GM19397 (cell line): ENCODE measurements at regions not wholly inside any gene's neighbourhood (a gene's known extent, or its start where the extent isn't known, plus 50 kb on each side); places are given as distances from the start of the nearest gene placed in this dataset.

Source experiments
- ATAC-seq: cut with Tn5 transposase; IDR thresholded peaks from one replicate; pipeline ENCODE4 v1.9.1; 2021; ENCODE audit warnings: mild to moderate bottlenecking, moderate library complexity; ENCODE audit not compliant: unreplicated experiment

DNA sequence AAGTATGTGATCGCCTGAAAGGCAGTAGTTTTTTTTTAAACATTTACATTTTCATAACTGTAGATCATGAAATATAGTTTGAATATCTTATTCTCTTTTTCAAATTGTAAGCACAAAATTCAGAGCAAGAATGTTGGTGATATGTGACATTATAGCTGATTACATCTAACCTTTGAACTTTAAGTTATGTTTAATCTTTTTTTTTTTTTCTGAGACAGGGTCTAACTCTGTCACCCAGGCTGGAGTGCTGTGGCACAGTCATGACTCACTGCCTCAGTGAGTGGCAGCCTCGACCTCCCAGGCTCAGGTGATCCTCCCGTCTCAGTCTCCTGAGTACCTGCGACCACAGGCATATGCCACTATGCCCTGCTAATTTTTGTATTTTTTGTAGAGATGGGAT lies 278.7 kb upstream of the NEBL start:
- no peak for ATAC-seq

DNA sequence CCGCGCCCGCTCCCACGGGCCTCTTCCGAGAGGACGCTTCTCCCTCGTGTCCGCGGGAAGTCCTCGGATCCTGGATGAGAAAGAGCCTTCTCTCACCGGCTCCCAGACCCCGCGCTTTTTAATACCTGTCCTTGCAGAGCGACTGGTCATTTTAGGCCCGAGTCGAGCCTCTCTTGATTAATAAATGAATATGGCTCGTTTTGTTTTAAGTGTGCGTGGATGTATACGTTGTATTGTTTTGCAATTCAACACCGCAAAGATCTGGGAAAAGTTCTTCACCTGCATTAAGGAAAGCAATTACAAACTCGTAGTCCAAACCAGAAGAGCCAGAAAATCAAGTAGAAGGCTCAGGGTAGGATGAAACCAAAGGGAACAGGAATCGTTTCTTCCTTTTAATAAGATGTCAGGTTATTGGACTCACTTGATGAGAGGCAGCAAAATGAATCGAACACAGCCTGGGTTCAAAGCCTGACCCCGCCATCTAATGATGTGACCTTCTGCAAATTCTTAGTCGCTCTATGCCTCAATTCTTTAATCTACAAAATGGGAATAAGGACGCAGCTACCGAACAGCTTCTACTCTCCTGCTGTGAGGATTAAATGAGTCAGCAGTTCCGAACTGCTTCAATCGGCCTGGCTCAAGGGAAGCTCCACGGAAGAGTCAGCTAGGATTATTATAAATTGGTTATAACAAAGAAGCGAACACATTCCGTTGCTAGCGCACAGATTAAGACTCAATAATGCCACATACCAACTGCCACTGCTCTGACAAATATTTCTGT lies 277.8 kb upstream of the NEBL start:
- no peak for ATAC-seq

DNA sequence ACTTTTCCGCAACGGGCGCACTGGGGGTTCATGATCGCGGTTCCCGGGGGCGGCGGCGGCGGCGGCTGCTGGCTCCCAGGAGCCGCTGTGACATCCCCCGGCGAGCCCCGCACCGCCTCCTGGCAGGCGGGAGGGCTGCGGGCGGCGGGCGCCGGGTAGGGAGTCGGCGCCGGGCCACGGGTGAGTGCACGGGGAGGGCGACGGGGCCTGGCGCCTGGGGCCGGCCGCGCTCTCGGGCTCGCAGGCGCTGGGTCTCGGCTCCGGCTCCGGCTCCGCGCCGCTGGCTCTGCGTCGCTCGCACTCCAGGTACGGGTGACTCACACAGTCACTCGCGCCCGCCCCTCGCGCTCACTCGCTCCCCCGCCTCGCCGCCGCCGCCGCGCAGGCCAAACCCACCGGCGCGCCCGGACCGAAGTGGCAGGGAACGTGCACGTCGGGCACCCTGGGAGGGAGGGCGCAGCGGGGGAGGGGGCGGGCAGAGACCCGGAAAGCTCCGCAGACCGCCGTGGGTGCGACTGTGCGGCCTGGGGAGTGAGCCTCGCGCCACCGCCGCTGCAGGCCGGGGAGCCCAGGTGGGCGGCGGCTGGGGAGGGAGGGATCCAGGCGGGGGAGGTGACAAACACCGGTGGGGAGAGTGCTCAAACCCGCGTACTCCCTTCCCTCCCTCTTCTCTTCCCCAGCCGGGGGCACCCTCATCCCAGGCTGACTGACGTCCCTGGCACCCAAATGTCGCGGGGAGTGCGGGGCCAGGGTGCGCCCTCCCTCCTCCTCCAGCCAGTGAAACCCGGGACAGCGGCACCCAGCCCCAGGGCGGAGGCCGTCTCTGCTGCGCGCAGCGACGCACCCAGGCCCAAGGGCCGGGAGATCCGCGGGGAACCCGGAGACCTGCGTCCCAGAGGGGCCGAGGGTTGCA lies 276.9 kb upstream of the NEBL start:
- no peak for ATAC-seq

DNA sequence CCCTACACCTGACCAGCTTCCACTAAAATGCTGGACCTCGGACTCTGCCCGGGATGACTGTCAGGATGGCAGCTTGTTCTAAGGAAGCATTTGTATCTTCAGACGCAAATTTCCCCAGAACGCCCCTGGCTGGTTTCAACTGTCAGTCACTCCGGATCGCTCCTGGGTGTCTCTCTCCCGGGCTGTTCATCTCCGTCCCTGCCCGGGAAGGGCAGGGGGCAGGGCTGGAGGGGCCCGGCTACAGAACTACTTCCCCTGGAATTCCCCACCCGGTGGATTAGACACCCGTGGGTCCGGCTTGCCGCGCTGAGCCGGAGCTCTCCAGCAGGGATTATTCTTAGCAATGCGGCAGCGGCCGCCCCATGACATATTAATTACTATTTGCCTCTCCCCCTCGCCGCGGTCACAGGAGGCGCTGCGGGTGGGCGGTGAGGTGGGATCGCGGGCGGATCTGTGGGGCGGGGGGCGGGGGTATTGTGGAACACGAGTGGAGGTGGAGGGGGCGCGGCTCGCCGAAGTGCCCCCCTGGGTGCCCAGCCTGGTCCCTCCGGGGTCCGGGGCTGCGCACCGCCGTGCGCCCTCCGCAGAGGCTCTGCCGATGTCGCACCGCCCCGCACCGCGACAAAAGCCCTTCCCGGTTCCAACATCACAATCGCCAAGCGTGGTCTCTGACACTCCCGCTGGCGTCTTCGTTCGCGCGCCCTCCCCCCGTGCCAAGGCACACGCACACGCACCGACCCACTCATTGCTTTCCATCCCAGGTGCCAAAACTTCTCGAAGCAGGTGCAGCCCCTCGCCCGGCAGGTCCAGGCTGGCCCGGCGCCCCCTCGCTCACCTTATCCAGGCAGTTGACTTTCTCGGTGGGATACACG lies 276.1 kb upstream of the NEBL start:
- ATAC-seq = no peak

DNA sequence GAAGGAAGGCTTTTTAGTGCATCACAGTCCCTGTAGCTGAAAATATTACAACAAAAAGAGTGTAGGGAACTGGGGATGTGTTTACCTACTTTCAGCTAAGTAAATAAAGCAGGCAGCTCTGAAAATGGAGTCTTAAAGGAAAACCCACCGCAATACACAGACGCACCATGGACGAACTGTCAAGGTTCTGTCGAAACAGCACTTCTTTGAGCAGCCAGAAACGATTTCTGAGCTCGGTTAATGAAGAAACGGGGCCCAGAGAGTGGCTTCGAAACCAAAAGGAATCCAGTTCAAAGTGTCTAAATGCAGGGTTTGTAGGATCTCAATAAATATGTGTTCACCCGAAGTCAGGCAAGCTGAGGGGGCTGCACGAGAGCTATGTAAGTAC lies 275.4 kb upstream of the NEBL start:
- ATAC-seq = no peak

DNA sequence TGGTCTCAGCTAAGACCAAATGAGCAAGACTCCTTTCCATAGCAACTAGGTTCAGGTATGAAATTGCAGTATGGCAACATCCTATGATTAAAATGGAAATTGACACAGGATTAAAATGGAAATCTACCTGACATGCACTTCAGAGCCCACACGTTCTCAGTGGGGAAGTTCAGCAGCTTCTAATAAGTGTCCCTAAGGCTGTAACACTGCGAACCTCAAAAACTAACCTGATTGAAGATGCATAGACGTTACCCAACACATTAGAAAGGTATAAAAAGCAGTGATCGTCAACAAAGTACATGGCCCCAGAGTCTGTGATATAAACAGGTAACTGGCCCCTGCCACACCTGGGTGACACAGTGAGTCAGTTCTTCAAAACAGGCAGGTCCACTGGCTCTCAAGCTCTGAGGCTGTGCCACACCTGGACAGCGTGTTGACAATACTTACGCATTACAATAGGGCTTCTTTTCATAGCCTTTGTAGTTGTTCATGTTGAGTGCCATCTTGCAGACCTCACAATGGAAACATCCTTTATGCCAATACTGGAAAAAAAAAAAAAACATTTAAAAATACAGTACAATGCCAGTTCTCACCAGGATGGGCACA lies 274.9 kb upstream of the NEBL start:
- no peak for ATAC-seq

DNA sequence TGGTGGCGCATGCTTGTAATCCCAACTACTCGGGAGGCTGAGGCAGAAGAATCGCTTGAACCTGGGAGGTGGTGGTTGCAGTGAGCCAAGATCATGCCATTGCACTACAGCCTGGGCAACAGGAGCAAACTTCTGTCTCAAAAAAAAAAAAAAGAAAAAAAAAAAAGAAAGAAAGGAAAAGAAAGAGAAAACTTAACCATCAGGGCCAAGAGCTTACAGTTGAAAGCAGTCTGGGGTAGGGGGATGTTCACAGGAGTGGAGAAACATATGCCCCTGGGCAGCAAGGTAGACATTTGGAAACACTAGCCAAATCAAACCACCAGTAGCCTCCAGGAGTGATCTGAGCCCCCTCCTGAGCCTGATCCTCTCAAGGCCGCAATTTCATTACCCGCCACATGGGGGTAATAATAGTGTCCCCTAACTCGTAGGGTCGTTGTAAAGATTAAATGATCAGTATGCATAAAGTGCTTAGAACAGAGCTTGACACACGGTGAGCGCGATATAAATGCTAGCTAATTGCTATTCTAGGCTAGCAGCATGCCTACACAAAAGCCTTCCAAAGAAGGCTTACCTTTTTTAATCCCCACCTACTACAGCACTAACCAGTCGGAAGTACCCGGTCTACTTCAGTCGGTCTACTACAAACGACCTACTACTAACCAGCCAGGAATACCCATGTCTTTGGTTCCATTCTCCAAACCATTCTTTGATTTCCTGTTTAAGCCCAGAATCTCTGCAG lies 274.3 kb upstream of the NEBL start:
- ATAC-seq = no peak

DNA sequence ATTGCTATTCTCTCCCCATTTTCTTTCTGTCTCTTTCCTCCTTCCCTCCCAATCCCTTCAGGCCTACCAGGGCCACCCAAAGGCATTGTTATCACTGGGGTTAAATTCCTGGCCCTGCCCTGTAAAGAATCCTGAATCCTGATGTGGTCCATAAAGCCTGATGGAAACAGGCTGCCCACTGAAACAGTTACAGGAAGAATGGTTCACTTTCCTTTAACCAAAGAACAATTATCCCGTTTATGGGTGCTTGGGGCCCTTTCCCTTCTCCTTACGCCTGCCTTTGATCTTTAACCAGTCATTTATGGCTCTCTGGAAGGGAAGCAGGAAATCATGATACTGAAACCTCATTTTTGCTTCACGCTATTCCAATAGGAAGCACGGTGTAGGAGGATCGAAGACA lies 273.1 kb upstream of the NEBL start:
- no peak for ATAC-seq

DNA sequence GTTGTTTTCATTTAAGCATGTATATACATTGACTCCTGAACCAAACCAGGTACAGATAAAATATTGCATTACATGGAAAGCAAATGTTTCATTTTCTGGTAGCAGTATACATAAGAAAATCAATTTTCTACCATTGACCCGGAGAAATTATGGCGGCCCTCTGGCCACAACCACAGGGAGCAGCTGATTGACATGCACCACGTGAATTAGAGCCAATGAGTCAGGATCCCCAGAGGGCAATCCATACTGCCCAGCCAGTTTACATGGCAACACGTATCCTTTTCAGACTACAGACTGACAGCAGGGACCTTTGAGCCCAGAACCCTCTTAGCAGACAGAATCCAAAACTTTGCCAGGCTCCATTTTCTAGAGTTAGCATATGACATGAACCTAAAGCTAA lies 272.2 kb upstream of the NEBL start:
- ATAC-seq = no peak

DNA sequence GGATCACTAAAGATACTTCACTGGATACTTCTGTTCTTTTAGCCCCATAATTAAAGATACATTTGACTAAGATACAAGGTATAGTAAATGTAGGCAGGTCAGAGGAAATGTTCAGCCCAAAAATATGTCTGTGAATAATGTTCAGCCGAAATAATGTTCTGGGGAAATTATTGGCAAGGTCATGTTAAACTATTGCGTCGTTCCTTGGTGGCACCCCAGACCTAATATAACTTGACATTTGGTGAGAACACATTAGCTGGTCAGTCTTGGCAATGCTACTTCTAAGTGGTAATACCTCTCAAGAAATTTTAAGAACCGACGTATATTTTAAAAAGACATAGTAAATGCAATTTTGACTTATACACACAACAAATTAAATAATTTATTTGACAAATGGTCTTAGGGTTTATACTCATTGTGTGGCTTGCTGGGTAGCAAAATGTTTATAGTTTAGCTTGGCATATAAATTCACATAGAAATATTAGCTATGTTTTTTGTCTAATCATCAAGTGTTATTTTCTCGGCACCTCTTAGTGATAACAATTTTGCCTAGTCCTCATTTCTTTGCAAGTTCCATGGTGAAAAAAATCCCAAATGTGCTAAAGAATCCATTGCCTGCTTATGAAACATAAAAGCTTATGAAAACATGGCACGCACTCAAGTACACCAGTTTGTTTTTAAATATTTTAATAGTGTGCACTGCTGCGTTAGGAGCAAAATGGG lies 270.3 kb upstream of the NEBL start:
- ATAC-seq = no peak

DNA sequence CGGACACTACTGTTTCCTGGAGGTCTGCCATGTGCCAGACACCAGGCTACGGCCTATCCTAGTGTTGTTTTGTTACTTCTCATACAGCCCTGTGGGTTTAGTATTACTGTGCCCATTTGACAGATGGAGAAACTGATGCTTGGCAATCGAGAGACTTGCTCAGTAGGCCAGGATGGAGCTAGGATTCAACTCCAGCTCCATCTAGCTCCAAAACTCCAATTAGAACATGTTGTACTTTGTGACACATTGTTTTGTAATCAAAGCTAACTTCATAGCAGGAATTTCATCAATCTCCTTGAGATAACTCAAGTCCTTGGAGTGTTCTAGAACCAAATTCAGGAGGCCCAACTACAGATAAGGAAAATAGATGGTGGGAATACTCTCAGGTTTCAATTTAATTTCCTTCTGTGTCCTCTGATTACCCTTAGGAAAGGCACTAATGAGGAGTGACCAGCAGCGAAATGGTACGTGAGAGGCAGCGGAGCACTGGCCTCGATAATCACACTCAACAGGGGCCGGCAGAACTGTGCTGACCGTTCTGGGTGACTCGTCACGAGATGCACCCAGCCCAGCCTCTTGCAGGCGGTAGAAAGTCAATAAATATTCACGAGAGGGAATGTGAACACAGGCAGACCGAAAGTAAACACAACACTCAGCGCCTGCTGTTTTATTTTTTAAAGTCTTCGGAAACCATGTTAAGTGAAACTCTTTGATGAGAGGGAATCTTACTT lies 269.6 kb upstream of the NEBL start:
- no peak for ATAC-seq

DNA sequence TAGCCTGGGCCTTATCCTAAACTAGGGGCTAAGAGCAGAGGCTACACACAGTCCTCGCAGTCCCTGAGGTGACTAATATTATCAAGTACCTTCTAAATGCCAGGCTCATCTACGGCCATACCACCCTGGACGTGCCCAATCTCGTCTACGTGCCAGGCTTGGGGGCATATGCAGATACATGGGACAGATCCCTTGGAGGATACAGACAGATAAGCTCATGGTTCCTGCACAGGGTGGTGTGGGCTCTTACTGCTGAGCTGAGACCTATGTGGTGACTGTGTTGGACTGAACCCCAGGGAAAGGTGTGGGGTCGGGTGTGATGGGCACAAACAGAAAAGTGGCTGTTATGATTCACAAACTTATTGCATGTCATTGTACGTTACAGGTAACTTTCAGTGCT lies 268.4 kb upstream of the NEBL start:
- no peak for ATAC-seq

DNA sequence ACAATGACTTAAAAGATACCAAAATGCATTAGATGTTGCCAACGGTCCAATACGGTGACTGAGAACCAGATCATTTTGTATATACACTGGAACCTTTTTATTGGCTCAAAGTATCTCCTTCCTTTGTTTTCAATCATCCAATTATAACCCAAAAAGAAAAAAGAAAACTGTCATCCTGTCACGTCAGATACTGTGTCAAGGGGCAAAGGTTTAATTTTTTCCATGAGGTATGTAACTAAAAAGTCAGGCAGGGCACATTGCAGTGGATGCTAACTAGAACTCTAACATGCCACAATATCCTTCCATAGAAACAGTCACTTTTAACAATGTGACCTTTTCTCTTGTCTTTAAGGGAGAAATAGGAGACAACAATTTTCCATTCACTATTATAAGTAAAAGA lies 267.6 kb upstream of the NEBL start:
- ATAC-seq = no peak

DNA sequence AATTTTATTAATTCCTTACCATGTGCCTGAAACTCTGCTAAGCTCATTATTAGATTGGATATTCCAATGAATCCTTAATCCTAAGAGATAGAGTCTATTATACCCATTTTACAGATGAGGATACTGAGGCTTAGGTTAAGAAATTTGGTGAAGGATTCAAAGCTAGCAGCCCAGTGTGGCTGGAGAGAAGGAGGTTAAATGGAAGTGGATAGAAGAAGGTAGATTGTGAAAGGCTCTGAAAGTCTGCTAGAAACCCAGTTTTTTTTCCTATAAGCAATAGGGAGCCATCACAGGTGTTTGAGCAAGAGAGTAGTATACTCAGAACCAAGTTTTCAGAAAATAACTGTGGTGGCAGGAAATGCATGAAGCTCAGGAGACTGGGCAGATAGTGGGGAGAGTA lies 265.8 kb upstream of the NEBL start:
- no peak for ATAC-seq

DNA sequence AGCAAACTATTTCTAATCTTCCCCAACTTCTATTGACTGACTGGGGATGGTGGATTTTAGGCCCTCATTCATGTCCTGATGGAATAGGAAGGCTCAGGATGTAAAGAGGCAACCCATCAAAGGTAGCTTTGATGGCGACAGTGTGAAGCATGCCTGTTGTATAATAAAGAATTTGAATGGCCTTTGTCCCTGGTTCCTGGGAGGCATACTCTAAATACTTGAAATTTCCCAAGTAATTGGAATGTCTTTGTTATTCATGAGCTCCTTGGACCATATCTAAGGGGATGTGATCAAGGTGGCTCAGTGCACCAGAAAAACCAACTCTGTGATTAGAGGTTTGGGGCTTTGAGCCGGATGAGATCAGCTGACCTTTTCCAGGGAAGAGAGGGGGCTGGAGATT lies 264.5 kb upstream of the NEBL start:
- no peak for ATAC-seq

DNA sequence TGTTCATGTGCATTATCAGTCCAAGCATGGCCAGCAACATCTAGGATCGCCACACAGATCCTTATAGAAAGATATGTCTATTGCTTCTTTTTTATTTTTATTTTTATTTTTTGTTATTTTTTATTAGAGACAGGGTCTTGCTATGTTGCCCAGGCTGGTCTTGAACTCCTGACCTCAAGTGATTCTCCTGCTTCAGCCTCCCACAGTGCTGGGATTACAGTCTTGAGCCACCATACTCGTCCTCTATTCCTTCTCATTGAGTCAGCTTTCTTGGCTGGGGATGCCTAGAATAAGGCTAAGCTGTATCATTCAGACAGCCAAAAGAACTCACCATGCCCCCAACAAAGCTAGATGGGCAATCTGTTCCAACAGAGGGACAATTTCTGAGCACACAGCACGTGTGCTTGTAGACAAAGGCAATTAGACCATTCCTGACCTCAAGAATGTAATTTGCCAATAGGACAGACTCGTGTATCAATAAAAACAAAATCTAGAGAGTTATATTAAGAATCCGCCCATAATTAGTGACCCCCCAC lies 264.0 kb upstream of the NEBL start:
- no peak for ATAC-seq

DNA sequence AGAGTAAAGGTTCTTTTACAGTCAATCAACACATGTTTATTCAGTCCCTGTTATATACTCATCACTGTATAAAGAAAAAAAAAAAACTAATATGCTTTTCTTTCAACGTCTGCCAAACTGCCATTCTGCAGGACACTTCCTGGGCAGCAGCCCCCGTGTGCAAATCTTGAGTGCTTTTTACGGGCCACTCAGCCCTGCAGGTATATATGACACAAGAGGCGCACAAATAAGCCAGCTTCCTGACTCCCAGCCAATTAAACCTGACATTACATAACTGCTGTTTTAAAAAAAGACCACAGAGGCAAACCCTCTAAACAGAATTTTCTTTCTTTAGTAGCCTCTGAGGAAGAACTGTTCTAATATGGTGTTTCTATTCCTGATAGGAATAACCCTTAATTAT lies 263.0 kb upstream of the NEBL start:
- ATAC-seq = no peak

DNA sequence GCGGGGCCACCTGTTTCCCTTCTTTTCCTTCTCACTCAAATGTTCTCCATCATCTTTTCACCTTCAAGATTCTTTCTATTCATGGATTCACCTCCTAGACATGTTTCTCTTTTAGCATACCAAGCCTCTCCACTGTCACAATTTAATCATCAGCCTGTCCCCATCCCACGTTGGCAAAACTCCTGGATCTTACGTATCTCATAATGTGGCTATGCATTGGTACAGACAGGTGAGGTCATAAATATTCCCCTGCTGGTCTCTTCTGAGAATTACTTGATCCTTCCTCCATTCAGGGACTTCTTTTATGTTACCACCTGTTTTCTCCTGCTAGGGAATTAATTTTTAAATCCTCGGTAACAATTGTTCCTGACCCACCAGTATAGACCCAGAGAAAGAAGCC lies 262.6 kb upstream of the NEBL start:
- no peak for ATAC-seq

DNA sequence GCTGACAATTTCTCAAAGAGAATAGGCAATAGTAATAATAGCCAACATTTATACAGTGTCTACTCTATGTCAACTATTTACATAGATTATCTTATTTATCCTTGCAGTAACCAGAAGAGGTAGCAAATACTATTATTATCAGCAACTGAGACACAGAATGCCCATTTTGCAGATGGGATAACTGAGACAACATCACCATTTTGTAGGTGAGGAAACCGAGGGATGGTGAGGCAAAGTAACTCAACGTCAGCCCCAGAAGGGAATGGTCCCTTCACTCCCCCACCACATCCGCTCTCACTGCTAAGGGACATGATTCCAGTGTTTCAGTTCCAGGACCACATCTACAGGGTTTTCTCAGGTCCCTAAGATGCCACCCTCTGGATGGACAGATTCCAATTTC lies 261.2 kb upstream of the NEBL start:
- no peak for ATAC-seq
